Uterus (tissue), 2 donors: ENCODE measurements at regions not wholly inside any gene's neighbourhood (a gene's known extent, or its start where the extent isn't known, plus 50 kb on each side); places are given as distances from the start of the nearest gene placed in this dataset.

Experiments
- CTCF ChIP-seq, 4 experiments: fragments of 200-600 bp in 2 of 4; fragments of 450-650 bp in 2 of 4; sonication (generic) in 2 of 4; IDR thresholded peaks; one replicate each; pipeline ENCODE4 v1.5.1; 2016 to 2019; ENCODE audit warnings: antibody characterized with exemption in 4 of 4, mild to moderate bottlenecking in 2 of 4, moderate library complexity in 1 of 4
- POLR2A ChIP-seq, 2 donors: fragments of 450-650 bp; IDR thresholded peaks; one replicate each; pipeline ENCODE4 v1.6.1; 2016; ENCODE audit warnings: antibody characterized with exemption in 2 of 2, mild to moderate bottlenecking in 1 of 2, moderate library complexity in 1 of 2

GRCh38 chr1:232134365-232134764 lies 495.6 kb downstream of the SIPA1L2 start:
- no peak for TF ChIP-seq CTCF (IDR thresholded peaks at IDR 0.05)
- TF ChIP-seq POLR2A (IDR thresholded peaks at IDR 0.05) = no peak
